CD4-positive, alpha-beta T cell treated with Interleukin-10 for 1 hour (primary cell): ENCODE measurements at regions not wholly inside any gene's neighbourhood (a gene's known extent, or its start where the extent isn't known, plus 50 kb on each side); places are given as distances from the start of the nearest gene placed in this dataset.

Experiments used
- DNase-seq: peaks from one replicate; pipeline ENCODE4 v3.0.0-alpha.2; 2020

- no peak for DNase-seq
Measured at GRCh38 chr2:59083075-59083828, 842.1 kb upstream of the FANCL start.

GRCh38 chr2:59082657-59083056, 841.5 kb upstream of the FANCL start:
- DNase-seq = no peak

- DNase-seq = no peak
Measured at GRCh38 chr2:59080451-59081181, 839.5 kb upstream of the FANCL start.

- DNase-seq = no peak
Measured at GRCh38 chr2:59077981-59078531, 836.9 kb upstream of the FANCL start.

DNA sequence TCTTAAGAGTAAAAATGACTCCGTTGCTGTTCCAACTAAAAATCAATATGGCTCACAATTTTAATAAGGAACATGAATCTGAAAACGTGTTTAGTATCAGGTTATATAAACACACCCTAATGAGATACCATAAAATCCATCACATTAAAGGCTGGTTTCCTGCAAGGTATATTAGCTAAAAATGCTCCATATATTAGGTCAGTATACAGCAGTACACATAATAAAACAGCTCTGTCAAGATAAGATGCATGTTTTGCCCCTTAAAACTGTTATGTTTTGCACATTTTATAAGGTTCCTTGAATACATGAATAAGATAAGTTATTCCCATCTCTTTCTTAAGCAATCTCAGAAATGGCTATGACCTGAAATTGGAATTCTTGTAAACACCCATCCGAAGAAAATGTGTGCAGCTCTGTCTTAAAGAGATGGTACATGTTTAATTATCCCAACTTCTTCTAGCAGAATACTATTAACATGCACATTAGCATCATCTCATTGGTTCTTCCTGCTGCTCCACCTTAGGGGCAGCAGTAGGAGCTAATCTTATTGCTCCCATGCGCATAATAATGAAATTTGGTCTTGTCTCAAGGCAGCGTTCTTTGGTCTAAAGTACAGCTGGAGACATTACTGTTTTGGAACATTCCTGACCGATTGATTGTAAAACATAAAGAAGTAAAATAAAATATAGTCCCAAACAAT, 836.1 kb upstream of the FANCL start:
- DNase-seq = no peak

DNA sequence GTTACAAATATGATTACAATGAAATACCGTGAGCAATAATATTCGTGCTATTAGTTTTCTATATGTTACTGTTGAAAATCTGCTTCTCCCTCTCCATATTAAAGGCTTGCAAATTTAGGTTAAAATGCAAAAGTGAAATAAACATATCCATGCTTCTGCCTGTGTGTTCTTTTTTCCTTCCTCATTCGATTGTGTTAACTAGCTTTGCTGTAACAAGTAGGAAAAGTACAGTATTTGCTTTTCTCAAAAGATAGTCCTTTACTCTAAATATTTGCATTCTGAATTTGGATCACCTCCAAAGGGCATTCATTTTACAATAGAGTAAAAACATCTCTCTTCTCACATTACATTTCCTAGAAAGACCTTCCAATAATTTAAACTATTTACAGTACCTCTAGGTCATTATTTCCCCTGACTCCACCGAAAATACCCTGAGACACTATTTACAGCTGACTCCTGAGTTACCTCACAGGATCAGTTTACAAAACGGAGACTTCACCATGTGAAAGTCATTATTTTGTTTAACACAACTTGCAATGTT, 835.0 kb upstream of the FANCL start:
- DNase-seq = no peak

DNA sequence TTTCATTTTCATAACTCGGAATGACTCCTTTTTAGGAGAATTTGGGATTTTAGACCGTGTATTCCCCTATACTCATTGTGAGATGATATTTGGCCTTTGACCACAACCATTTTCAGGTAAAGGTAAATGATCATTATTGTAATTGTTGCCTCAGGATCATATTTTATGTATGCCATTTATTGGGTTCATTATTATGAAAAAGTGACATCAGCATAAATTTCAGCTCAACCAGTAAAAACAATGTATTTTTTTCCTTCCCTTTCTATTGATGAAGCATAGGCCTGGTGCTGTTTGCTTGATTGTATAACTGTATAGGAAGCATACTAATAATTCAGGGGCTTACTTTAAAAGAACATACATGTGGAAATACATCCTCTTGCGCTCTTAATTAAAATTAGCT, 832.9 kb upstream of the FANCL start:
- DNase-seq = no peak

- DNase-seq = no peak
Measured at GRCh38 chr2:59073286-59073685, 832.2 kb upstream of the FANCL start.

DNA sequence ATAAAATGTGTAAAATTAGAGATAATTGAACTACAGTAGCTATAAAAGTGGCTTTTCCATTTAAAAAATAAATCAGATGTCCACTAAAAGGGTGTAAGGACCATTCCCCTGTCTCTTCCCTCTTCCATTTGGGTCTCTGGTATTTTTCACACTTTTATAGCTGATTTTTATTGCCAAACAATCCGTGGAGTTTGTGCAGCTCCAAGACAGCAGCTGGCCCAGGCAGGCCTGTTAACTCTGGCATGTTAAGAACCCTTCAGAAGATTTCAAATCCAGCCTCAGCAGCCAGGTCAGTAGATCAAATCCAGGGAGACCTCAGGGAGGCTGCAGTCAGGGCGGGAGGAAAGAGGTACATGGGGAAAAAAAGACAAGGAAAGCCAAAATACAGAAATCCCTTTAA, 827.1 kb upstream of the FANCL start:
- no peak for DNase-seq

DNA sequence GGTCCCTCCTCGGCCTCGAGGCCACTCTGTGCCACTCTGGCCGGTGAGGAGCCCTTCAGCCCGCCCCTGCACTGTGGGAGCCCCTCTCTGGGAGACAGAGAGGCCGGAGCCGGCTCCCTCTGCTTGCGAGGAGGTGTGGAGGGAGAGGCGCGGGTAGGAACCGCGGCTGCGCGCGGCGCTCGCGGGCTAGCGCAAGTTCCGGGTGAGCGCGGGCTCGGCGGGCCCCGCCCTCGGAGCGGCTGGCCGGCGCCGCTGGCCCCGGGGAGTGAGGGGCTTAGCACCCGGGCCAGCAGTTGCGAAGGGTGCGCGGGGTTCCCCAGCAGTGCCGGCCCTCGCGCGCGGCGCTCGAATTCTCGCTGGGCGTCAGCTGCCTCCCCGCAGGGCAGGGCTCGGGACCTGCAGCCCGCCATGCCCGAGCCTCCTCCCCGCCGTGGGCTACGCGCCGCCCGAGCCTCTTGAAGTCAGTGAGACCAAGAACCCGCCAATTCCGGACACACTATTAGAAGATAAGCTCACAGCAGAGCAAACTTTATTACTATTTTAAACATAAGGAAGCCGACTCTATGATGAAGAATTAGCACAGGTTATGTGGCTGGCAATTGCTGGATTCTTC, 825.8 kb upstream of the FANCL start:
- no peak for DNase-seq

- DNase-seq = no peak
Measured at GRCh38 chr2:59047373-59047995, 806.4 kb upstream of the FANCL start.

DNA sequence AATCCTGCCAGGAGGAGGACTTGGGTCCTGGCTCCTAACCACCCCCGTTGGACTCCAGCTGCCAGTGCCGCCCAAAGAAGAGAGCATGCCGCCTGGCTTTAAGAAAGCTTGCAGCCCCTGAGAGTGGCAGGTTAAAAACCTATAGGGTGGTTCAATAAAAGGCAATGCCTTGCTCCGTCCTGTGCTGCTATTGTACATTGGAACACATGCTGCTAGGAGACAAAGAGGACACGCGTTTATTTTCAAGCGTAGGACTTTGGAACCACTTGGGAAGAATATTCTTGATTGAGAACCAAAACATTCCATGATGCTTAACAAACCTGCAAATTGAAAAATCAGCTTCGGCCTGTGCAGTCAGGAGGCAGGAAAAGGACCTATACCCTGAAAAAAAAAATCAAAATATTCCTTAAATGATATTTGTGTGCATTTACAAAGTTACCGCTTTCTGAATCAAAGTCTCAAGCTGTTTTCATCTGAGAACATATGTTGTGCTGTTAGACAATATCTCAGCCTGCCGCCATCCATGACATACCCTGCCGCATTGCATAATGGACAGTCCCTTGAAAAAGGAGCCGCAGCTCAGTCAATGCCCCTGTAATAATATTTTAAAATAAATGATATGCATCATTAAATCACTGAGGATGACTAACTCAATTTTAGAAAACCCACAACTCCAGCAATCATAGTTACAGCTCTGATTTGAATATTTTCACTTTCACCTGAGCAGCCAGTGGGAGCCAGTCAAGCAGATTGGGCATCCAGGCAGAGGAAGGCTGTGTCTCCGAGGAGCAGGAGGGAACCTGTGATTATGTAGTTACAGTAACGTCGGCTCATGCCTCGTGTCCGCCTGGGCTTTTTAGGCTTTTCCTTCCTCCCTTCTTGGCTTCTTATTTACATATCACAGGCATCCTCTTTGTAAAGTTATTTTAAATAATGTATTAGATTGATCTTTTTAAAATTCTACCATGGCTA, 805.6 kb upstream of the FANCL start:
- no peak for DNase-seq

- no peak for DNase-seq
Measured at GRCh38 chr2:59044736-59045135, 803.6 kb upstream of the FANCL start.

DNA sequence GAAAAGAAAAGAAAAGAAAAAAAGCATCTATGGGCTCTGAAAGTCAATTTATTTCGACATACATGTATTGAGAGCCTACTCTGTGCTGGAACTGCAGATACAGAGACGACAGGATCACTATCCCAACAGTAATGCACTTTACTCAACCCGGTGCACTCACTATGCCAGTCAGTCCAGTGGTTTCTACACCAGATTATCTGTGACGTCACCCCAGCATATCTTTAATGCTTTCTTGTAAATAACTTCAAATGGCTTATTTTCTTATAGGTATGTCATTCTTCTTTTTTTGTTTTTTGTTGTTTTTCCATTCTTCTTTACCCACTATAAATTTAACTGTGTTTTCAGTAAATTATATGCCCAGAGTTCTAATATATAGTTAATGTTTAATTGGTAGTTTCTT, 800.0 kb upstream of the FANCL start:
- DNase-seq = no peak

DNA sequence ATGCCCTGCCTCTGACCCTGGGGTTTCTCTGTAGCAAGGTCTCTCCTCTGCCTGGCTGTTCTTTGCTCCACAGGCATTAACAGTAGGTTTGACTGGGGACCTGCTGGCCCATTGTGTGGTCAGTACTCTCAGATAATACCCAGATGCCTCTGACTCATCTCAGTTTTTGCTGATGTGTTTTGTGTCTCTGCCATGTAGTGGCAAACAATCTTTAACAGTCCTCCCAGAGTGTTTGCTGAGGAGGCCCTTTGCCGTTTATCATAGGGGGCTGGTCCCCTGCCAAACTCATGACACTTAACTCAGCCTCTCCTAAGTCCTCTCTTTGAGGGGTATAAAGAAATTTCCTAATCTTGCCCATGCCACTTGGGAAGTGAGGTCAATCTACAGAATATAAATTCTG, 793.7 kb upstream of the FANCL start:
- DNase-seq = no peak

DNA sequence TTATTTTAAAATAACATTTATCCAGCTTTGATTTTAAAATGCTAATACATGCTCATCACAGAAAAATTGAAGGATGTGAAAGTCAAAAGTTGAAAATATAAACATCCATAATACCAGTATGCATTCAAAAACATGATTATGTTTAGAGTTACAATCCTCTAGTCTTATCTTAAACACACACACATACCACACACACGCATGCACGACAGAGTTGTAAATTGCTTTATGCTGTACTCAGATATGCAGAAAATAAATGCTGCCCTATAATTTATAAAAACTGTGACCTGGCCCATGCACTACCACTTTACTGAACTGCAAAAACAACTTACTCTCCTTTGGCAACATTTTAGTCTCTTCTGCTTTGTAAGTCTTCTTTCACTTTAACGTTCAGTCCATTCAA, 793.0 kb upstream of the FANCL start:
- no peak for DNase-seq

DNA sequence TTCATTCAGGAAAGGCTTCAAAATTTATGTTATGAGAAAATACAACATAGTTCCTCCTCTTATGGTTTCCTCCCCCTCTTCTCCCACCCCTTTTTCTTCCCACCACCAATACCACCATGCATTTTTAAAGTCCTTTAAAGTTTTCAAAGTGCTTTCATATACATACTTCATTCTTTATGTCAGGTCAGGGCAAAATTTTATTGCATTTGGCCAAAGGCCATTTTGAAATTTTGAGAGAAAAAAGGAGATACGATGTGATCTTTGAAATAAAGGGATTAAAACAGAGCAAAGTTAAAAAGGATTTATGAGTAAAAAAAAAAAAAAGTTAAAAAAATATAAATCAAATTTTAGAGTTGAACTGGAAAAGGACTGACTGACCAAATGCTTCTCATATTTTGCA, 792.5 kb upstream of the FANCL start:
- DNase-seq = no peak

DNA sequence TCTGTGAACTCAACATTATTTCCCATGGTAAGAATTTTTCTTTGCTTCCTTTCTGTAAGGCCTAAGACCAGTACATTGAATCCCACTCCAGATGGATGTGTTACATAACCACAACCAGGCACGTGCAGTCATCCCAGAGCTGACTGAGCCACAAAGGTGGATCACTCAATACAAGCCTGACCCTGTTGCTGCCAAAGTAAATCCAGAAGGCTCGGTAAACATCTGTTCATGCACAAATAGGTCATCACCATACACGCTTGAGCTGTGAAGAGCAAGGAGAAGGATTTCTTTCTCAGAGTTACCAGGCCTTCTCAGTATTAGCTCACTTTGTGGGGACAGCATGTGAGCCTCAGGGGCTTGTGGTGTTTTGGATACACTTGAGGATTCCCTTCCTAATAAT, 791.4 kb upstream of the FANCL start:
- no peak for DNase-seq

DNA sequence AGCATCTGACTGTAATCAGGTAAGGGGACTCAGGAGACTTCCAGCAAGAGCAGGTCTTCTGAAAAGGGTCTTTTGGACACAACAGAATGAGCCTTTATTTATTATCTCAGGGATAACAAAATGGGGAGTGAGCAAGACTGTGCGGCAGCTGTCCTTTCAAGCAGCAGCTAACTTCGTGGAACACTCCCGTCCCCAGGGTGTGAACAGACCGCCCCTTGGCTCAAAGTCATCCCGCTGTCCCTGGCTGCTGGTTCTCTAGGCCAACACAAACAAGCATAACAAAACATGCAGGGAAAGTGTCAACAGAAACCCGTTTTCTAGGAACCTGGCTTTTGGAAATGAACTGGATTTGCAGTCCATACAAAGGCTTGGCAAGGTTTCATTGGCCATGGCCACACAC, 787.9 kb upstream of the FANCL start:
- no peak for DNase-seq

DNA sequence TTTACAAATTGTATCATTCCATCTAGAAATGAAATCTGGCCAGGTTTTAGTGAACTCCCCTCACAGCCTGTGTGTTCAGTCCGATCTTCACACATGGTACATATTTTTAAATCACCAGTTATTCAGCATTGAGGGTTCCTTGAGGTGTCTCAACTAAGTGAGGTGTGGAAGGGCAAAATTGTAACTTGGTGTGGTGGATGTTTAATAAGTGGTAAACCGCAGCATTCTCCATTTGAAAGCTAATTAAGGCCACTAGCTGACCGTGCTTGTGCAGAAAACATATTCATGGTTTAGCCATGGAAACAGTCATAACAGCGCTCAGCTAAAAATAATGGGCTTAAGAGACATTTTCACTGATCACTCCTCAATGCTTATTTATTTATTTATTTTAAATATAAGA, 786.2 kb upstream of the FANCL start:
- no peak for DNase-seq

- DNase-seq = peak; percentile 3
Measured at GRCh38 chr2:59025157-59025757, 784.1 kb upstream of the FANCL start.
